CD4-positive, alpha-beta T cell treated with Interleukin-6 for 4 hours (primary cell): ENCODE measurements at regions not wholly inside any gene's neighbourhood (a gene's known extent, or its start where the extent isn't known, plus 50 kb on each side); places are given as distances from the start of the nearest gene placed in this dataset.

Experiments
- DNase-seq: peaks from one replicate; pipeline ENCODE4 v3.0.0-alpha.2; 2020; ENCODE audit warnings: mixed read lengths

GRCh38 chr5:31137676-31138075, 55.8 kb upstream of the CDH6 start:
- DNase-seq, result no peak

- no peak for DNase-seq
These were observed 57.9 kb upstream of the CDH6 start for GRCh38 chr5:31135542-31135941.

GRCh38 chr5:31133488-31133887, 60.0 kb upstream of the CDH6 start:
- no peak for DNase-seq

GRCh38 chr5:31131381-31131891, 62.0 kb upstream of the CDH6 start:
- no peak for DNase-seq

- DNase-seq, result no peak
These were observed 62.8 kb upstream of the CDH6 start for GRCh38 chr5:31130676-31131075.

DNA sequence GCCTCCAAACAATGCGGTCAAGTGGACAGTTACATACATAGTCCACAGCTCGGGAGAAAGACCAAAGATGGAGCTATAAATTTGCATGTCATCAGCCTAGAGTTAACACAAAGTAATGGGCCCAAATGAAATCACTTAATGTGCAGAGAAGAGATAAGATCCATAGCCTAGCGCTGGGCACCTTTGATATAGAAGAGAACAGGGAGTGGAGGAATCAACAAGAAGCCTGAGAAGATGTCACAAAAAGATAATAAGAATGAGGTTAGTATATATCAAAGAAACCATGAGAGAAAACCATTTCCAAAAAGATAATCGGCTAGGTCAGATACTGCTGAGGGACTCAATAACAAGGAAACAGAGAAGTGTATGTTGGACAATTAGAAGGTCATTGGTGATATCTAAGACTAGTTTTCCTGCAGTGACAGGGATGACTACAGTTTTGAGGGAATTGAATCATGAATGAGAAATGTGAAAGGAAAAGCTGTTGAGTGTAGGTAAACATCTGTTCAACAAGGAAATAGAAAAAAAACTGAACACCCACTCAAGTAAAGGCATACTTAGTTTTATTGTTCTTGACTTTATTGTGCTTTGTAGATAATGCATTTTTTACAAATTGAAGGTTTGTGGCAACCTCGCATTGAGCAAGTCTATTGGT, 68.7 kb upstream of the CDH6 start:
- DNase-seq, result no peak

- DNase-seq, result no peak
These were observed 69.5 kb upstream of the CDH6 start for GRCh38 chr5:31124026-31124425.

- no peak for DNase-seq
These were observed 70.2 kb upstream of the CDH6 start for GRCh38 chr5:31122998-31123951.

DNA sequence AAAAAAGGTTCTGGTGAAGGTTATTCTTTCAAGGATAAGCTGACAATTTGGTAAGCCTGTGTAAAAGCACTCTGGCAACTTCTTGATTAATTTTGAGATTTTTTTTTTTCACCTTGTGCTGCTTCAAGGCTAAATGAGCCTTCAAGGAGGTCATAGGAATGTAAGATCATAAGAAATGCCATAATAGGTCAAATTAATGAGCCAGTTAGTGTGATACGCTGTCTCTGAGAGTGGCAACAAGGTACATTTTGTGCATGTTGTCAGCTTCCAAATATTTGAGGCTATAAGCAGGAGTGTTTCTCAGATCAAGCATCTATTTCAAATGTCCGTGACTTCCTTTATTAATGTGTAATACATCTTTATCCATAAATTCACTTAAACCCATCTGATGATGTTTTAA, 72.3 kb upstream of the CDH6 start:
- no peak for DNase-seq

DNA sequence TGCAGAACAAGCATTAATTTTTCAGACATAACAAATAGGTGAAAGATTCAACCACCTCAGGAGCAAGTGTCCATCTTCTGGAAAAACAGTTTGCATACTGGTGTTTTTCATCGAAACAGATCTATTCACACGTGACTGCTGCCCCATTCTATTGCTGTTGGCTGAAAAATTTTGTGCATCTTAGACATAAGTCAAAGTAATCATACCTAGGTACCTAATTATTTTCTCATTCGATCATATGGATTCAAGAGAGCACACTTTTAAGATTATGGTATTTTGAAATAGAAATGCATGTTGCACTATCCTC, 72.9 kb upstream of the CDH6 start:
- DNase-seq, result no peak

- no peak for DNase-seq
These were observed 73.4 kb upstream of the CDH6 start for GRCh38 chr5:31119938-31120641.

DNA sequence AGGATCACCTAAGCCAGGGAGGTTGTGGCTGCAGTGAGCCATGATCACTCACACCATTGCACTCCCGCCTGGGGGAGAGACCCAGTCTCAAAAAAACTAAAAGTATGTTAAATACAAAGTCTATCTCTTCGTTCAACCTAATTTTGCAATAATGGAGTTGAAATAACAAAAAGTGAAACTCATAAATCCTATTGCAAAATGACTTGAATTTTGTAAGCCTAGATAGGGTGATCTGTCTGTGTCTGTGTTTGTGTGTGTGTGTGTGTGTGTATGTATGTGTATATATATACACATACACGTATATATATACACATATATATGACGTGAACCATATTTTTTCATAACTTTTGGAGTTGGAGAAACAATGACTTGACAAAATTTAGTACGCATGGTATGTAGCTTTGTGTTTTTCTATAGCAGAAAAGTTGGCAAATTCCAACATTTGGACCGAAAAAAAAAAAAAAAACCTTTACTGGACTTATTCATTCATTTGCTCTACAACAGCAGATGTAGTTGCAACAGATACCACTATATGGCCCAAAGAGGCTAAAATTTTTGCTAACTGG, 76.9 kb upstream of the CDH6 start:
- DNase-seq, result no peak

GRCh38 chr5:31114817-31115216, 78.7 kb upstream of the CDH6 start:
- DNase-seq, result no peak

GRCh38 chr5:31113666-31114350, 79.7 kb upstream of the CDH6 start:
- no peak for DNase-seq

DNA sequence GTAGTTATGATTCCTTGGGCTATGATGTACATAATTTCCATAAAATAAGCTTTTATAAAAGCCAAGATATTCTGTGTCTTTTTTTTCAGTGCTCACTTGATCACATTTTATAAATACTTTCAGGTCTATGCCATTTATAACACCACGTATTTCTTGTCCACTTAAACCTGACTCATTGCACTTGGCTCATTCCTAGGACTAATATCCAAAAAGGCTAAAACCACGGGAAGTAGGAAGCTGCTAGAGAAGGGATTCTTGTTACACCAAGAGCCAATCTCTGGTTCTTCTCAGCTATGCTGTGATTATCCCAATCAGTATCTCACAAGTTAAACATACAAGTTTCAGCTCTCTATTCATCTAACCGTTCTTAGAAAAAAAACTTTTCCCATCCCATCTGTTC, 80.4 kb upstream of the CDH6 start:
- no peak for DNase-seq

GRCh38 chr5:31107091-31107518, 86.4 kb upstream of the CDH6 start:
- DNase-seq, result no peak

- no peak for DNase-seq
These were observed 86.8 kb upstream of the CDH6 start for GRCh38 chr5:31106691-31107090.

DNA sequence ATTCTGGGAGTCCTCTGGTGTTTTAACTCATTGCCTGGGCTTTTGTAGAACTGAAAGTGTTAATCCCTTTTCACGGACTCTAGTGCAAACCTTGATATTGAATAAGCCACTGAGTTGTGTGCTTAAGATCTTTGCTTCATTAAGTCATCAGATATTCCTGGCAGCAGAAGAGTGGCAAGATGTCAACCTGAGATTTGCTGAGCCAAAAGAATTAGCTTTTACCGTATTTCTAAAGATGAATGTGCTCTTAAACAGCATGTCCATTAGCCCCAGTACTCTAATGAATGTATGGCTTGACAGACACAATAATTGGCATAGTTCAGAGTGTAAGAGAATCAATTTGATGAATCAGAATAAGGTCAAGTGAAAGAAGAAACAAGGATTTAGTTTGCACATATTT, 87.2 kb upstream of the CDH6 start:
- no peak for DNase-seq

GRCh38 chr5:31104775-31105174, 88.7 kb upstream of the CDH6 start:
- no peak for DNase-seq

GRCh38 chr5:31100781-31101310, 92.6 kb upstream of the CDH6 start:
- no peak for DNase-seq

DNA sequence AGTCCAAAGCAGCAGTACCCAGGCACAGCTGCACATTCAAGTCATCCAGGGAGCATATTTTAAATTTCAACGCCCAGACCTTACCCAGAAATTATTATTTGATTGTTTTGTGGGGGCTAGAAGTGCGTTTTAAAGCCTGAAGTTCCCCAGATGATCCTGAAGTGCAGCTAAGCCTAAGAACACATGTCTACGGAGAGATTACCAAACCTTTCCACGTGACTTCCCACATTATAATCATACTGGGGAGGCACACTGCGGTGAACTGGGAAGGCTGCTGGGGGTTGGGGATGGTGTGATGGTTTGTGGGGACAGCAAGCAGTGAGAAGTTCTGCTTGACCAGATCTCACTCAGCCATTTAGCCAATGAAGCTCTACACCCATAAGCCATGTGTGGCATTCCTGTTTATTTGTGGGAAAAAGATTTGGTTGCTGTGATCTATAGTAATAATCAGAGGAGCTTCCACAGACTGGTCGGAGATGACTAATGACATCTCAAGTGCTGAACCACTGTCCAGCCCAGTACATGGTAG, 93.4 kb upstream of the CDH6 start:
- DNase-seq, result no peak

DNA sequence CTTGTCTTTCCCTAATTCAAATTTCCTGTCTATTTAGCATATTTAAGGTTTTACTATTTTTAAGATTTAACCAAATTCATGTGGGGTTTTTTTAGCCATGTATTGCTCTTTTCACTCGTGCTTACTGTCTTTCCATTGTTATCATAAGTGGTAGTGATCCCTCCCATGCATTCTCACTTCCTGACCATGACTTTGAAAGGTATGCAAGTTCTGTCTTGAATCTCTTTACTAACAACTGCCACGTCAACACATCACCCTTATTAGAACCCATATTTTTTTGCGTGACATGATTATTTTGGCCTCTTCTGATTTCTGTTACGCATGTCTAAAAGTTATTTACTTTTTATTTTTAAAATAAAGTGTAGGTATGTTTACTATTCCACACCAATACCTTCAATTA, 94.7 kb upstream of the CDH6 start:
- no peak for DNase-seq
